IPS DF 19.7 (cell line): ENCODE measurements at regions not wholly inside any gene's neighbourhood (a gene's known extent, or its start where the extent isn't known, plus 50 kb on each side); places are given as distances from the start of the nearest gene placed in this dataset.
"Not testable (repeated sequence)": the region's sequence is repeated elsewhere in the genome, so short reads cannot be mapped to it uniquely, and the experiment has no call there.

Experiments
- DNase-seq: peaks from one replicate; pipeline ENCODE4 v3.0.0-alpha.2; 2013; ENCODE audit warnings: low read depth, low spot score

- not testable (repeated sequence) for DNase-seq
Observed at GRCh38 chr16:63388277-63388676, 1352.0 kb upstream of the CDH8 start.

- no peak for DNase-seq
Observed at GRCh38 chr16:63385714-63386432, 1349.6 kb upstream of the CDH8 start.

GRCh38 chr16:63373744-63374143 lies 1337.5 kb upstream of the CDH8 start:
- DNase-seq: no peak

GRCh38 chr16:63372815-63373214 lies 1336.6 kb upstream of the CDH8 start:
- no peak for DNase-seq

GRCh38 chr16:63372283-63372682 lies 1336.0 kb upstream of the CDH8 start:
- no peak for DNase-seq

- no peak for DNase-seq
Observed at GRCh38 chr16:63365649-63366304, 1329.5 kb upstream of the CDH8 start.

- no peak for DNase-seq
Observed at GRCh38 chr16:63363738-63364137, 1327.5 kb upstream of the CDH8 start.

- peak; percentile 23 for DNase-seq
Observed at GRCh38 chr16:63361032-63361624, 1324.9 kb upstream of the CDH8 start.

- DNase-seq: no peak
Observed at GRCh38 chr16:63349961-63350360, 1313.7 kb upstream of the CDH8 start.

- no peak for DNase-seq
Observed at GRCh38 chr16:63346000-63346399, 1309.8 kb upstream of the CDH8 start.

- DNase-seq: no peak
Observed at GRCh38 chr16:63337264-63337663, 1301.0 kb upstream of the CDH8 start.

GRCh38 chr16:63331111-63331510 lies 1294.9 kb upstream of the CDH8 start:
- DNase-seq: no peak

- no peak for DNase-seq
Observed at GRCh38 chr16:63326736-63327339, 1290.6 kb upstream of the CDH8 start.

- DNase-seq: no peak
Observed at GRCh38 chr16:63323722-63324705, 1287.8 kb upstream of the CDH8 start.

- no peak for DNase-seq
Observed at GRCh38 chr16:63323055-63323454, 1286.8 kb upstream of the CDH8 start.

GRCh38 chr16:63315229-63315628 lies 1279.0 kb upstream of the CDH8 start:
- no peak for DNase-seq

GRCh38 chr16:63312346-63312745 lies 1276.1 kb upstream of the CDH8 start:
- no peak for DNase-seq

- DNase-seq: no peak
Observed at GRCh38 chr16:63311313-63311712, 1275.1 kb upstream of the CDH8 start.

GRCh38 chr16:63302811-63303210 lies 1266.6 kb upstream of the CDH8 start:
- DNase-seq: no peak

GRCh38 chr16:63301349-63301748 lies 1265.1 kb upstream of the CDH8 start:
- no peak for DNase-seq

GRCh38 chr16:63298993-63299392 lies 1262.8 kb upstream of the CDH8 start:
- no peak for DNase-seq
